IMR-90 (cell line): ENCODE measurements at regions not wholly inside any gene's neighbourhood (a gene's known extent, or its start where the extent isn't known, plus 50 kb on each side); places are given as distances from the start of the nearest gene placed in this dataset.

Source experiments
- ATAC-seq: fragments of 200-7000 bp; cut with Tn5 transposase; 2 replicates; pipeline ENCODE4 v1.9.1; 2020; ENCODE audit warnings: low read depth, mild to moderate bottlenecking, moderate library complexity
- BruUV-seq: library from RNA; stranded (reverse); fragments of 400-500 nt; replicated peaks from 2 replicates; lab custom pipeline; 2021; lab: Mats Ljungman, UMichigan
- CTCF ChIA-PET: fragments of 300-600 bp; formaldehyde crosslinking; extraction: SDS; loops from one replicate; lab custom pipeline; 2021; ENCODE audit warnings: antibody characterized with exemption; lab: Yijun Ruan, JAX
- POLR2A ChIA-PET: fragments of 300-600 bp; sonication (Branson Sonifier 250); formaldehyde crosslinking; loops from one replicate; lab custom pipeline; 2022; ENCODE audit warnings: antibody characterized with exemption; ENCODE audit not compliant: unreplicated experiment; lab: Charles Lee
- DNase-seq: peaks from one replicate; pipeline ENCODE4 v3.0.0; 2013
- H2AFZ ChIP-seq: replicated peaks from 2 replicates; pipeline ENCODE3; 2013; ENCODE audit warnings: low read length, mild to moderate bottlenecking; ENCODE audit not compliant: poor library complexity
- H2AK5ac ChIP-seq: 2 replicates; pipeline ENCODE4 v1.6.1; 2013; ENCODE audit warnings: low read depth, low read length, inconsistent platforms
- H2AK9ac ChIP-seq: replicated peaks from 2 replicates; pipeline ENCODE3; 2013; ENCODE audit warnings: mild to moderate bottlenecking, low read depth, low read length, moderate library complexity; ENCODE audit not compliant: poor library complexity
- H2BK120ac ChIP-seq: 2 replicates; pipeline ENCODE4 v1.6.1; 2013; ENCODE audit warnings: low read depth, low read length, inconsistent platforms
- H2BK15ac ChIP-seq: 3 replicates; pipeline ENCODE4 v1.6.1; 2013; ENCODE audit warnings: low read depth, low read length, inconsistent platforms
- H2BK20ac ChIP-seq: 2 replicates; pipeline ENCODE4 v1.6.1; 2013; ENCODE audit warnings: low read depth, mild to moderate bottlenecking, inconsistent platforms, low read length, moderate library complexity
- H2BK5ac ChIP-seq: 2 replicates; pipeline ENCODE4 v1.6.1; 2013; ENCODE audit warnings: mild to moderate bottlenecking, low read depth, low read length, inconsistent platforms; ENCODE audit not compliant: poor library complexity, severe bottlenecking
- H3K14ac ChIP-seq: replicated peaks from 2 replicates; pipeline ENCODE4 v1.6.1; 2013; ENCODE audit warnings: low read depth, low read length, inconsistent platforms
- H3K18ac ChIP-seq: 2 replicates; pipeline ENCODE4 v1.6.1; 2013; ENCODE audit warnings: low read depth, low read length, control low read depth
- H3K23ac ChIP-seq: 2 replicates; pipeline ENCODE4 v1.6.1; 2013; ENCODE audit warnings: low read depth, low read length, inconsistent platforms
- H3K27ac ChIP-seq: 2 replicates; pipeline ENCODE4 v1.5.1; 2013; ENCODE audit warnings: mild to moderate bottlenecking, control low read depth, low read length; ENCODE audit not compliant: insufficient read depth
- H3K27me3 ChIP-seq: 2 replicates; pipeline ENCODE4 v1.6.1; 2013; ENCODE audit warnings: low read length; ENCODE audit not compliant: control insufficient read depth, insufficient read depth
- H3K36me3 ChIP-seq: 2 replicates; pipeline ENCODE4 v1.6.1; 2013; ENCODE audit warnings: low read length, mixed read lengths; ENCODE audit not compliant: control insufficient read depth, insufficient read depth
- H3K4ac ChIP-seq: 2 replicates; pipeline ENCODE4 v1.6.1; 2013; ENCODE audit warnings: low read depth, low read length, inconsistent platforms
- H3K4me1 ChIP-seq: 2 replicates; pipeline ENCODE4 v1.6.1; 2013; ENCODE audit warnings: low read length, mixed read lengths; ENCODE audit not compliant: control insufficient read depth, insufficient read depth
- H3K4me2 ChIP-seq: 2 replicates; pipeline ENCODE4 v1.6.1; 2013; ENCODE audit warnings: low read depth, mild to moderate bottlenecking, control low read depth, low read length, moderate library complexity
- H3K4me3 ChIP-seq: 2 replicates; pipeline ENCODE4 v1.5.1; 2013; ENCODE audit warnings: low read depth, mild to moderate bottlenecking, control low read depth, low read length, moderate library complexity; ENCODE audit not compliant: insufficient read depth
- H3K56ac ChIP-seq: 2 replicates; pipeline ENCODE4 v1.6.1; 2013; ENCODE audit warnings: low read length, inconsistent platforms; ENCODE audit not compliant: insufficient read depth; ENCODE audit errors: extremely low read depth
- H3K79me1 ChIP-seq, 2 experiments: 2 replicates each; pipeline ENCODE4 v1.6.1; 2013; ENCODE audit warnings: low read length in 2 of 2, inconsistent platforms in 1 of 2, low read depth in 1 of 2
- H3K9ac ChIP-seq: 2 replicates; pipeline ENCODE4 v1.6.1; 2013; ENCODE audit warnings: low read depth, low read length, control low read depth
- H3K9me1 ChIP-seq: 2 replicates; pipeline ENCODE4 v1.6.1; 2013; ENCODE audit warnings: low read length, inconsistent platforms; ENCODE audit not compliant: insufficient read depth
- H3K9me3 ChIP-seq: 2 replicates; pipeline ENCODE4 v1.6.1; 2013; ENCODE audit warnings: low read length; ENCODE audit not compliant: control insufficient read depth, insufficient read depth
- H4K20me1 ChIP-seq: 2 replicates; pipeline ENCODE4 v1.6.1; 2013; ENCODE audit warnings: low read length, inconsistent platforms; ENCODE audit not compliant: insufficient read depth
- H4K5ac ChIP-seq: 2 replicates; pipeline ENCODE4 v1.6.1; 2013; ENCODE audit warnings: mild to moderate bottlenecking, low read depth, low read length, control low read depth
- H4K8ac ChIP-seq, 2 experiments: 2 replicates each; pipeline ENCODE4 v1.6.1; 2013; ENCODE audit warnings: low read depth in 2 of 2, low read length in 2 of 2, control low read depth in 1 of 2, inconsistent platforms in 1 of 2
- H4K91ac ChIP-seq: 2 replicates; pipeline ENCODE4 v1.6.1; 2013; ENCODE audit warnings: low read depth, low read length, inconsistent platforms; ENCODE audit not compliant: insufficient read depth
- BHLHE40 ChIP-seq: fragments of 150-350 bp; IDR thresholded peaks from 2 replicates; pipeline ENCODE4 v1.6.1; 2016; ENCODE audit warnings: mild to moderate bottlenecking, low read depth, low read length
- CEBPB ChIP-seq: IDR thresholded peaks from 2 replicates; pipeline ENCODE4 v1.6.1; 2012; ENCODE audit warnings: low read depth, low read length, improper control_type of control experiment
- CHD1 ChIP-seq: IDR thresholded peaks from 2 replicates; pipeline ENCODE4 v1.6.1; 2012; ENCODE audit warnings: low read depth, low read length, improper control_type of control experiment
- CTCF ChIP-seq: conservative IDR thresholded peaks from 2 replicates; pipeline ENCODE4 v1.5.1; 2012; ENCODE audit warnings: mild to moderate bottlenecking, low read depth, low read length, improper control_type of control experiment
- MAFK ChIP-seq: IDR thresholded peaks from 2 replicates; pipeline ENCODE4 v1.6.1; 2012; ENCODE audit warnings: low read depth, low read length, improper control_type of control experiment
- MAZ ChIP-seq: IDR thresholded peaks from 2 replicates; pipeline ENCODE4 v1.6.1; 2012; ENCODE audit warnings: low read depth, mild to moderate bottlenecking, low read length, improper control_type of control experiment, moderate library complexity, borderline replicate concordance
- MXI1 ChIP-seq: IDR thresholded peaks from 2 replicates; pipeline ENCODE4 v1.6.1; 2012; ENCODE audit warnings: low read depth, mild to moderate bottlenecking, low read length, moderate library complexity, borderline replicate concordance
- POLR2A ChIP-seq: IDR thresholded peaks from 2 replicates; pipeline ENCODE4 v1.6.1; 2012; ENCODE audit warnings: mild to moderate bottlenecking, low read depth, low read length
- RAD21 ChIP-seq: IDR thresholded peaks from 2 replicates; pipeline ENCODE4 v1.6.1; 2012; ENCODE audit warnings: low read length, improper control_type of control experiment
- RCOR1 ChIP-seq: IDR thresholded peaks from 2 replicates; pipeline ENCODE4 v1.6.1; 2012; ENCODE audit warnings: mild to moderate bottlenecking, low read length, improper control_type of control experiment; ENCODE audit not compliant: insufficient replicate concordance
- SMC3 ChIP-seq: fragments of 150-350 bp; IDR thresholded peaks from 2 replicates; pipeline ENCODE4 v1.6.1; 2016; ENCODE audit warnings: low read depth, mild to moderate bottlenecking, antibody characterized with exemption, low read length, moderate library complexity
- WGBS, 2 experiments: methylation state at CpG; one replicate each; pipeline versions ENCODE4 v1.1.5 to v1.1.7; 2013; ENCODE audit warnings: missing lambda C conversion rate in 2 of 2; ENCODE audit not compliant: insufficient read length in 1 of 2; ENCODE audit errors: extremely low coverage in 2 of 2; 5-methylcytosine and 5-hydroxymethylcytosine counted together
- dilution Hi-C: fragments of 300-500 bp; cut with HindIII; formaldehyde crosslinking; loops from one replicate; pipeline ENCODE4 v1.14.3; 2018; ENCODE audit warnings: low sequenced_read_pairs; ENCODE audit not compliant: unreplicated experiment
- in situ Hi-C: fragments of 300-500 bp; cut with MboI; formaldehyde crosslinking; loops from 3 replicates; pipeline ENCODE4 v1.14.3; 2019; ENCODE audit warnings: low sequenced_read_pairs, inconsistent platforms, mixed read lengths
- intact Hi-C: fragments of 100-400 bp; cut with micrococcal nuclease; formaldehyde crosslinking; loops from 2 replicates; pipeline ENCODE4 v1.10.0; 2022
- TF ChIP-seq, protein P1 (sequence below): fragments of 150-350 bp; IDR thresholded peaks from 2 replicates; pipeline ENCODE4 v1.6.1; 2016; ENCODE audit warnings: low read depth, mild to moderate bottlenecking, low read length, moderate library complexity, borderline replicate concordance
- TF ChIP-seq, protein P2 (sequence below): fragments of 150-350 bp; IDR thresholded peaks from 2 replicates; pipeline ENCODE4 v1.6.1; 2017; ENCODE audit warnings: mild to moderate bottlenecking, antibody characterized with exemption, low read length, low read depth

- in situ Hi-C loops (no loop called here), intact Hi-C loops (no loop called here), dilution Hi-C loops (no loop called here)
- Histone ChIP-seq H3K9me1 (no peaks in the 10 kb centered on the region), H3K27me3 (no peaks in the 10 kb centered on the region), H3K18ac (no peak overlapping the region), H3K27ac (no peak overlapping the region), H2BK120ac (no peak overlapping the region), H3K4me3 (no peak overlapping the region), H2BK5ac (no peak overlapping the region), H2AK9ac (no peak overlapping the region), H3K56ac (no peak overlapping the region), H3K23ac (no peak overlapping the region), H2AK5ac (no peak overlapping the region), H3K4me1 (no peaks in the 10 kb centered on the region), H3K9ac (no peak overlapping the region), H3K36me3 (no peaks in the 10 kb centered on the region), H2BK20ac (no peak overlapping the region), H4K8ac (no peak overlapping the region), H2AFZ (no peak overlapping the region), H4K20me1 (no peaks in the 10 kb centered on the region), H3K4me2 (no peak overlapping the region), H3K9me3 (peaks cover 7% of the 10 kb centered on the region; the same call in 1 of the 2 replicates), H4K91ac (no peak overlapping the region), H3K79me1 (no peaks in the 10 kb centered on the region), H3K4ac (no peak overlapping the region), H3K14ac (no peak overlapping the region), H4K5ac (no peak overlapping the region), H2BK15ac (no peak overlapping the region)
- ChIA-PET POLR2A (no interaction called here), CTCF (no interaction called here)
- DNase-seq (no peak), ATAC-seq (no peak)
- 68% methylated on average over 19 of the region's 31 CpGs; no CpG with 5 or more reads in 1 of the 2 experiments for WGBS, 2 experiments
- no peak for TF ChIP-seq MXI1
- no peak for TF ChIP-seq CEBPB
- no peak for TF ChIP-seq SMC3
- no peak for TF ChIP-seq POLR2A
- TF ChIP-seq, protein P1, sequence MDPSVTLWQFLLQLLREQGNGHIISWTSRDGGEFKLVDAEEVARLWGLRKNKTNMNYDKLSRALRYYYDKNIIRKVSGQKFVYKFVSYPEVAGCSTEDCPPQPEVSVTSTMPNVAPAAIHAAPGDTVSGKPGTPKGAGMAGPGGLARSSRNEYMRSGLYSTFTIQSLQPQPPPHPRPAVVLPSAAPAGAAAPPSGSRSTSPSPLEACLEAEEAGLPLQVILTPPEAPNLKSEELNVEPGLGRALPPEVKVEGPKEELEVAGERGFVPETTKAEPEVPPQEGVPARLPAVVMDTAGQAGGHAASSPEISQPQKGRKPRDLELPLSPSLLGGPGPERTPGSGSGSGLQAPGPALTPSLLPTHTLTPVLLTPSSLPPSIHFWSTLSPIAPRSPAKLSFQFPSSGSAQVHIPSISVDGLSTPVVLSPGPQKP = no peak
- no peak for TF ChIP-seq CTCF
- TF ChIP-seq MAFK = no peak
- no peak for TF ChIP-seq MAZ
- no peak for TF ChIP-seq CHD1
- TF ChIP-seq RCOR1 = no peak
- TF ChIP-seq, protein P2, sequence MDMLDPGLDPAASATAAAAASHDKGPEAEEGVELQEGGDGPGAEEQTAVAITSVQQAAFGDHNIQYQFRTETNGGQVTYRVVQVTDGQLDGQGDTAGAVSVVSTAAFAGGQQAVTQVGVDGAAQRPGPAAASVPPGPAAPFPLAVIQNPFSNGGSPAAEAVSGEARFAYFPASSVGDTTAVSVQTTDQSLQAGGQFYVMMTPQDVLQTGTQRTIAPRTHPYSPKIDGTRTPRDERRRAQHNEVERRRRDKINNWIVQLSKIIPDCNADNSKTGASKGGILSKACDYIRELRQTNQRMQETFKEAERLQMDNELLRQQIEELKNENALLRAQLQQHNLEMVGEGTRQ = no peak
- no peak for TF ChIP-seq RAD21
- TF ChIP-seq BHLHE40 = no peak
- BruUV-seq = no TSS peak
Measured at GRCh38 chr11:49851511-49851910, 100.7 kb upstream of the OR4C13 start.
